ENCODE measurements at regions not wholly inside any gene's neighbourhood (a gene's known extent, or its start where the extent isn't known, plus 50 kb on each side); places are given as distances from the start of the nearest gene placed in this dataset.
"Not testable (repeated sequence)": the region's sequence is repeated elsewhere in the genome, so short reads cannot be mapped to it uniquely, and the experiment has no call there.

DNA sequence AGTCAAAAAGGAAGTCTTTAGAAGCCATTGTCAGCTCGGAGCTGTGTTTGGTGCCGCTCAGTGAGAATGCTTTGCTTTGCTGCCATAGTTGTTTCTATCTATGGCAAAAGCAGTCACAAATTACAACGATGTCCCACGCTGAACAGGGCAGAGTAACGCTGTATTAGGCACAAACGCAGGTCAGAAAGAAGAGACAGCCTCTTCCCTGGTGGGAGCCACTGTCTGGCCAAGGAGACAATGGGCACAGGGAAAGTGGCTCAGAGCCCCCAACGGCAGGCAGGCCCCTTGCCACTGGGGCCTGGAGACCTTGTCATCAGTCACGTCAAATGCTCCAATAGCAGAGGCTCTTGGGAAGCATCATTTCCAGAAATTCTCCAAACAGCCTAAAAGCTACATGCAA, 244.2 kb downstream of the TEX29 start:
- no peak for DNase-seq

DNA sequence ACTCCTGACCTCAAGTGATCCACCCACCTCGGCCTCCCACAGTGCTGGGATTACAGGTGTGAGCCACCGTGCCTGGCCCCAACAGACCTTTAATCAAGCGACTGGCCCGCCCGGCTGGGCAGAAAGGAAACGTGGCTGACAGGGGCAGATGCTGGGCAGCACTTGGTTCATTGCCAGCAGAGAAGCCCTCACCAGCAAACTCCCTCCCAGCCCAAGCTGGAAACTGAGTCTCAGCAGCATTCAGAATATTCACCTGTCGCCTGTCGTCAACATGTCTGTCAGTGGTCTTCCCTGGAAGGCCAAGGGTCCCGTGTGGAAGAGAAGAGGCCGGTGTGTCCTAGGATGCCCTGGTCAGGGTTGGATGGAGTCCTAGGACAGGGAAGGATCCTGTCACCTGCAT, 245.0 kb downstream of the TEX29 start:
- DNase-seq = no peak

DNA sequence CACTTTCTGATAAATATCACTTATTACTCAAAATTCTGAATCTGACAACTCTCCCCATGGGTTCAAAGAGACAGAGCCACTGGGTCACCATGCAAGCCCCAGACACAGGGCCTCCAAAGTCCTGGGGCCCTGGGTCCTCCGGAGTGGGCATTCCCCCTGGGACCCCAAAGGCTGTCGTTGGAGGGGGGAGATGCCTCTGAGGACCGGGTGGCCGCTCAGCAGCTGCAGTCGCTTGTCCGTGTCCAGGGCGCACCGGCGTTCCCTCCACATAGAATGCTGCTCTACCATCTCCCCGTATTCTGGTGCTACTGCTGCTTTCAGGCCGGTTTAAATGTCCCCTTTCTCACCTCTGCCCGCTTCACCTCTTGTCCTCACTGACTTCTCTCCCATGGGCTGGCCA, 246.1 kb downstream of the TEX29 start:
- DNase-seq = no peak

DNA sequence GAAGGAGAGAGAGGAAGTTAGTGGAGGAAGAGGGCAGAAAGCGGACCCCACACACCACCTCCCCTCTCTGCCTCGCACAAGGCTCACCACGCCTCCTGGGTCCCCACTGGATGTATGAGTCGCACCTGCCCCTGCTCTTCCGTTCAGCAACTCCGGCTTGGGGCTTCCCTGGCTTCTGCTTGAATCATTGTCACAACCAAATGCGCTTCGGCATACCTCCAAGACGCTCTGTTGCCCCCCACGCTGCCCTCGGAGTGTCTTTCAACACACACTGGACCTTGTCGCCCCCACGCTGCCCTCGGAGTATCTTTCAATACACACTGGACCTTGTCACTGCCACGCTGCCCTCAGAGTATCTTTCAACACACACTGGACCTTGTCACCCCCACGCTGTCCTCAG, 247.2 kb downstream of the TEX29 start:
- DNase-seq = no peak

DNA sequence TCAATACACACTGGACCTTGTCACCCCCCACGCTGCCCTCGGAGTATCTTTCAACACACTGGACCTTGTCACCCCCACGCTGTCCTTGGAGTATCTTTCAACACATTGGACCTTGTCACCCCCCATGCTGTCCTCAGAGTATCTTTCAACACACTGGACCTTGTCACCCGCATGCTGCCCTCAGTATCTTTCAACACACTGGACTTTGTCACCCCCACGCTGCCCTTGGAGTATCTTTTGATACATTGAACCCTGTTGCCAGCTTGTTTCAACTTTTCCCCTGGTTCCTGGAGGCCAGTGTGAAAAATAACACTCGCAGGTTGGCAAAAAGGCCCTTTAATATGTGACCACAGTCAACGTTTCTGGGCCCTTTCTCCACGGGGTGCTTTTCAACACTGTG, 247.8 kb downstream of the TEX29 start:
- no peak for DNase-seq

DNA sequence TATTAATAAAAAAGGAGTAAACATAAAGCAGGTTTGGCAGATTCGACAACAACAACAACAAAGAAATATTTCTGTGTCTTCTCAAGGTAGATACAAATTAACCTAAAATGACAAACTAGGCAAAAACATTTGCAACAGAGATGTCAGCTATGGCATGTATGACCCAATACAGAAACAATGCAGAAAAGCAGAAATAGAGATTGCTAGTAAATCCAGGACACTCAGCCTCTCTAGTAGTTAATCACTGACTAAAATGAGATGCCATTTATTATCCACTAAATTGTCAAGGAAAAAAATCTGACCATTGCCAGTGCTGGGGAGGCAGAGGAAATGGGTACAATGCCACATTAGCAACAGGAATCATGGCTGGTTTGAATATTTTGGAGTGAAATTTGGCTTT, 250.5 kb downstream of the TEX29 start:
- no peak for DNase-seq

DNA sequence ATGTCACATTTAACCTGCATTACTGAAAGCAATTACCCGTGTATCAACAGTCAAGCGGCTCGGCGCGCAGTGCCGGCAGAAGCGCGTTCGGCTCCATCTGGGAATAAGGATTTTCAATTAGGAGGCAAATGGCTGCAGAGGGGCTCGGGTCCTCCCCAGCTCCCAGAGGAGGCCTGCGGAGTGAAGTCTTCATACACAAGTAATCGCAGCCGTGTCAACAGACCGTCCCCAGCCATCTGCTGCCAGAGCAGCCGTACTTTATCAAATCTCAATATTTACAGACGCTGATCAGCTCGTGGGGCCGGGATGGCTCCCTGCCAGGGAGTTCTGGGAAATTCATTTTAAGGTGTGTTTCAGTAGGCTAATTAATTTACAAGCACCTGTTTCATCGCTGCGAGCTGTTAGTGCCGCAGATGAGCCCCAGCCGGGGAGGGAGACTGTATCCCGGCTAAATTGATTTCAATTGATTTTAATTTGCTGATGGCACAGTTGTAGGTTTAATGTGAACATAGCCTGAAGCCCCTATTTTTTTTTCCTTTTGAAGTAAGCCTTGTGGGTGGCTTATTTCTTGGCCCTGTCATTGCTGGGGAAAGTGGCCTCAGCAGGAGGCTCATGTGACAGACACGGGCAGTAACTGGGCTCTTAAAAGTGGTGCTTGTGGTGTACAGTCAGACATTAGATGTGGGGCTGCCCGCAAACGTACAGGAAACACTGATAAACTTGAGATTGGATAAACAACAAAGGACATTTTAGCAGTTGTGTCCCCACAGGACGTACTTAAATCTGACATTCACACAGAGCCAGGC, 252.7 kb downstream of the TEX29 start:
- no peak for DNase-seq

DNA sequence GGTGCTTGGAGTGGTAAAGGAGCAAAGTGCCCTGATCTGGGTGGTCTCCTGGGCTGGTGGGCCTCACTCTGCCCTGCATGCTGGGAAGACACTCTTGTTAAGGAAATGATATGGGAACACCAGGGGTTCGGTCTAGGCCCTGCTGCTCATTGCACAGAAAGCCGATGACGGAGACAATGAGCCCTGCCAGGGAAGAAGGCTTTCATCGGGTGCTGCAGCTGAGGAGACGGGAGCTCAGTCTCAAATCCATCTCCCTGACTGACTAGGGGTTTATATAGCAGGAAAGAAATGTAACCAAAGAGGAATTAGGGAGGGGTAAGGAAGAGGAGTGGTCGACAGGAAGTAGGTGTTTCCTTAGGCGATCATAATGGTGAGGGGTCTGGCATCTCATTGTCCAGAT, 253.4 kb downstream of the TEX29 start:
- DNase-seq = no peak

DNA sequence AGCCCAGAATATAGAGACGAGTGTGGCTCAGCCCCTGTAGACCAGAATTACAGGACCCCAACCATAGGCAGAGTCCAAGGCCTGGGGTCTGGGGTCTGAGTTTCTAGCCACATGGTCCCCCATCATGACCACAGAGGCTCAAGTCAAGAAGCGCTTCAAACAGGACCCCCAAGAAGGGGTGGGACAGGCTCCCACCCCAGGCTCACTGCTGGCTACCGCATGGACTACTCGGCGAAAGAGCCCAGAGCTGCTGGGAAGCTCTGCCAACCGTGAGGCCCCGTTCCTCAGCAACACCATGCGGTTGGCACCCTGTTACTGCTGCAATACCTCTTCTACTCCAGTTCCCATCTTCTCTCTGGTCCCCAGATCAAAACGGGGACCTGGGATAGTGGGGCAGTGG, 254.8 kb downstream of the TEX29 start:
- DNase-seq = no peak

DNA sequence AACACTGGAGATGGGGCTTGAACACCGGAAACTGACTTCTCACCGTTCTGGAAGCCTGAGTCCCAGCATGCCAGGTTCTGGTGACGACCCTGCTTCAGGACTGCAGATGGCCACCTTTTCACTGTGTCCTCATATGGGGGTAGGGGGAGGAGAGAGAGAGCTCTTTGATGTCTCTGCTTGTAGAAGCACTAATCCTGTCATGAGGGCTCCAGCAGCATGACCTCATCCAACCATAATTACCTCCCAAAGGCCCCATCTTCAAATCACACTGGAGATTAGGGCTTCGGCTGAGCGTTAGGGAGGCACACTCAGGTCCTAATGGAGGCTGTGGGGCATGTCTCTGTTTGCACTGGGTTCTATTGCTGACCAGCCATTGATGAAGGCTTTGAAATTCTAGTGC, 255.3 kb downstream of the TEX29 start:
- no peak for DNase-seq

DNA sequence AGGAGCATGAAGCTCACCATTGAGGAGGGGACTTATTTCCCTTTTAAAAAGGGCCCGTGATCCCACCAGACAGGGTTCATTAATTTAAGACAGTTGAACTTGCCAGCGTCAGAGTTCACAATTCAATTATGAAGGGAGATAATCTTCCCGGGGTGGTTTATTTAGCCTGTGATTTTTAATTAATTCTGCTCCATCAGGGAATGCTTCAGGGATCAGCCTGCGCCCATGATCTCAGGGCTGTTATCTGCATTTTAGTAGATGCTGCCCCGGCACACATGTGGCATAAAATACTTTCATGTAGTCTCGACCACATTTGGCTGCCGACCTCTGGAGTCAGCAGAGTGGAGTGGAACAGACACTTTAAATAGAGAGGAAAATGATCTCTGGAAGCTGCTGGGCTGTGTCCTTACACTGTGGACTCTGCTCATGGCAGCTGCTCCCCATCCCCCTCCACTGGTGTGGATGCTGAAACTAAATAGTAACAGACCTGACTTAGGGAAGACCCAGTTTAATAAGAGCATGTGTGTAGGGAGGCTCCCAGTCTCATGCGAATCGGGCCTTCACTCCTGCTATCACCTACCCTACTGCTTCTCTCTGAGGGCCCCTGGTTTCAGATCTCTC, 256.9 kb downstream of the TEX29 start:
- DNase-seq = no peak

DNA sequence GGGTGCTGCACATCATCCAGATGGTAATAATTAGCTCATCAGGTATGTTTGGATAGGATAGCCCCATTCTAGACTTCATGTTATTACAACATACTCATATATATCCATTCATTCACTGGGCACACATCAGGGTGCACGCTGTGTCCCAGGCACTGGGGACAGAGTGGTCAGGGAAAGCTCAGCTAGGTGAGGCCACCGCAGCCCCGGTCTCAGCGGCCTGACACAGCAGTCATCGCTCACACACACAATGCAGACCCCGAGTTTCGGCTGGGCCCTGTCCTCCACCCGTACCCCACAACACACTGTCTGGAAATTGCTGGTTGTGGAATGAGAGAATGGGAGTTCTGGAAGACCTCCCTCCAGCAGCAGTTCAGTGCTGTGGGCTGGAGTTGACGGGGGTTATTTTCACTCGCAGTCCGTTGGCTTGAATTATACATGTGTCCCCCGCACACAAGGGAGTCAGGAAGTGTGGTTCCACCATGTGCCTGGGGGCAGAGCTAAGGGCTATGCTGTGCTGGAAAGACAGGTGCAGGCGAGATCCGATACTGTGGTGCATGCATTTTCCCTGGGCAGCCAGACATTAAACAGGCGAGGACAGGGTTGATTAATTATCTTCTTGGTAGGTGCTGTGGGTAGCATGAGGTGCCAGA, 257.6 kb downstream of the TEX29 start:
- DNase-seq = no peak

DNA sequence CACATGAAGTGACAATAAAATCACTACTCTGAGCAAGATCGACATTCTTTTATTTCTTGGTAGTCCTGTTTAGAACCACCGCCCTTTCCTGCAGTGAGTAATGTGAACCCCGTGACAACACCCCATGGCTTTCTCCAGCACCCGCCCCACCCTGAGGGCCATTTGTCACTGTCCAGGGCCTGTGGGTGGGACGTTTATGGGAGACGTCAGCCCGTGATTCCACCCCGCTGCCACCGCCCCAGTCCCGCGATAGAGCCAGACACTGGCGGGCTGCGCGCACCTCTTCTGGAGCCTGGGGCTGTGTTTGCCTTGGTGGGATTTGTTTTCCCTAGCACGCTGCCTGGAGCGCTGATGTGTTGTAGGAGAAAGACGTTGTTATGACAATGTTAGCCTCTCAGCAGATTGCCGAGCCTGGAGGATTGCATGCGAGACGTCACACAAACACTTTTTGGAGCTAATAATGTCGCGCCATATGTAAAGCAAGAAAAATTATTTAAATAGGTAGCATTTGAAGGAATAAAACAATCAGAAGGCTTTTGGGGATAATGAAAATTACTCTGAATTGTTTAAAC, 263.7 kb downstream of the TEX29 start:
- no peak for DNase-seq

DNA sequence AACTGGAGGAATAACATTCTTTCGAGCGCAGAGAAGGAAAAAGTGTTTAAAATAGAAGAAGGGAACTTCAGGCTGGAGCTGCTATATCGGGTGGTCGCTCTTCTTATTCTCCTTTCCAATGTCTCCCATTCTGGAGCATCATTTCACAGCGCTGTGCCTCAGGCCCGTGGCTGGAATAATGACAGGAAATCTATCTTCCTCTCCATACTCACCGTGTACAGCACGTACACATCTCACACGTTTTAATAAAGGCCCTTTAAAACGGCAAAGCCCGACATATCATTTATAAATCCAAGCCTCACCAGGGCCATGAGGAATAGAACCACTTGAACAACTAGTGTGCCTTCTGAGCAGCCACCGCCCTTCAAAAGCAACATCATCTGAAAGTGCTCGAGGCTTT, 264.4 kb downstream of the TEX29 start:
- no peak for DNase-seq

DNA sequence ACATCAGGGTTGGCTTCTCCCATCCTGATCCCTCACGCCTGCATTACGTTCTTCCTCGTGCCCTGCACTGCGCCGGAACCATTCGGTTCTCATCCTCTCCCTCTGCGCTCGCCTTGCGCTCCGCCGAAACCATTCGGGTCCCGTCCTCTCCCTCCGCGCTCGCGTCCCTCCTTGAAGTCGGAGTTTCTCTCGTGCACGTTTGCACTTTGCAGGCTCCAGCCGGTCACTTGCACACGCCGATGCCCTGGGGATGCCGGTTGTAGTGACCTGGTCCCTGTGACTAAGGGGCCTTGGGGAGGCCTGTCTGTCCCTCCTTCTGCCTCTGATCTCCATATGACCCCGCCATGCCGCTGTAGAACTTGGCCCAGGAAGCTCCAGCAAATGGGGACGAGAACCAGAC, 265.8 kb downstream of the TEX29 start:
- no peak for DNase-seq

DNA sequence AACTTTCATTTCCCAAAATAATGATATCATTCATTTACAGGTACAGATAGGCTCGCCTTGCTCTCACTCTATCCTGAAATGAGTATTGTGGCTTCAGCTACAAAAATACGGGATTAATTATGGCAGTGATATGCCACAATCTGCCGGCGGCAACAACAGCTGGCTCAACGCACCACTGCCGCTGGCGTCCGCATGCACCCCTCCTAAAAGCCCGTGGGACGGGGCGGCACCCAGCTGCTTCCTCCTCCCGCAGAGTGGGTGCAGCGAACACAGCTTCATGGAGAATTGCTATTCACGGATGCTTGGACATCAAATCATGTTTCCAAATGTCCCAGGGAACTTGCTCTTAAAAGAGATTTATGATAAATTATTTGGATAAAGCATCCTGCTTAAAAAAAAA, 266.8 kb downstream of the TEX29 start:
- DNase-seq = no peak

DNA sequence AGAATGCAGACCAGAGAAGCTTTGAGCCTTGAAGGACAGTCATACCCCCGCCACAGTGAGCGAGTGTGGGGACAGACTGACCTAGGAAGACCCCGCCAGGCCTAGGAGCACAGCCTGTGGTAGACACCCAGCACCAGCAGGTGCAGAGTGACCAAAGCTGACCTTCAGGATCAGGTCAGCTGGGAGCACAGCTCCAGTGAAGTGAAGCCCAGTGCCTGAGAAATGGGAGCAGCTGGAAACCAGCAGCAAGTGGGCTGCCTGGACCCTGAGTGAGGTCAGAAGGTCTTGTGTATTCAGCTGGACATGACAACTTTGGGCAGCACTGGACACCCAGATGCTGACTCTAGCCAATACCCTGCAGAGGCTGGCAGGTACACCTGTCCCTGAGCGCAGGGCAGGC, 268.9 kb downstream of the TEX29 start:
- DNase-seq = no peak

DNA sequence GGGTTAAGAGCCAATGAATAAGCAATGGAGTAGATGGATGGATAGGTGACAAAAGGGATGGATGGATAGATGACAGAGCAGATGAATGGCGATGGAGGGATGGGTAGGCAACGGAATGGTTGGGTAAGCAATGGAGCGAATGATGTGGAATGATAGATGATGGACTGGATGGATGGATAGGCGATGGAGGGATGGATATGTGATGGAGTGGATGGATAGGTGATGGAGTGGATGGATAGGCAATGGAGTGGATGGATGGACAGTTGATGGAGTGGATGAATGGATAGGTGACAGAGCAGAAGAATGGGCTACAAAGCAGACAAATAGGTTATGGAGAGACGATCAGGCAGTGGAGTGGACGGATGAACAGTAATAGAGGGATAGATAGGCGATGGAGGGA, 269.6 kb downstream of the TEX29 start:
- no peak for DNase-seq

DNA sequence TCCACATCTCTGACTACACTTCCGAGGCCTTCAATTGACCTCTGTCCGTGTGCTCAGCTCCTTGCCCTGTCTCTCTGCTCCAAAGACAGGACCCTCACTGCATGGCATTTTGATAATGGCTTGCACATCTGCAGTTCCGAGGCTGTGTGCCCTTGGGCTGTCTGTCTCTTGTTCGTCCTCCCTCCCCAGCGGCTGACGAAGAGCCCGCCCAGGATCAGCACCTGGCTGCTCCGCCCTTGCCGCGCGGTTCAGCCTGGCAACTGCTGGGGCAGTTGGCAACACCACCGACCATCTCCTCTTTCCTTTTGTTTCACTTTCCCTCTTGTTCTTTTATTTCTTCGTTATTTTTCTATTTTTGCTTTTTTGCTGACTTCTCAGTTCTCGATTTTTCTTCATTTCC, 270.4 kb downstream of the TEX29 start:
- DNase-seq = no peak

DNA sequence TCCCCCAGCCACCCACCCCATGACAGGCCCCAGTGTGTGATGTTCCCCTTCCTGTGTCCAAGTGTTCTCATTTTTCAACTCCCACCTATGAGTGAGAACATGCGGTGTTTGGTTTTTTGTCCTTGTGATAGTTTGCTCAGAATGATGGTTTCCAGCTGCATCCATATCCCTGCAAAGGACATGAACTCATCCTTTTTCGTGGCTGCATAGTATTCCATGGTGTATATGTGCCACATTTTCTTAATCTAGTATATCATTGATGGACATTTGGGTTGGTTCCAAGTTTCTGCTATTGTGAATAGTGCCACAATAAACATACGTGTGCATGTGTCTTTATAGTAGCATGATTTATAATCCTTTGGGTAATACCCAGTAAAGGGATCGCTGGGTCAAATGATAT, 273.0 kb downstream of the TEX29 start:
- DNase-seq = not testable (repeated sequence)

DNA sequence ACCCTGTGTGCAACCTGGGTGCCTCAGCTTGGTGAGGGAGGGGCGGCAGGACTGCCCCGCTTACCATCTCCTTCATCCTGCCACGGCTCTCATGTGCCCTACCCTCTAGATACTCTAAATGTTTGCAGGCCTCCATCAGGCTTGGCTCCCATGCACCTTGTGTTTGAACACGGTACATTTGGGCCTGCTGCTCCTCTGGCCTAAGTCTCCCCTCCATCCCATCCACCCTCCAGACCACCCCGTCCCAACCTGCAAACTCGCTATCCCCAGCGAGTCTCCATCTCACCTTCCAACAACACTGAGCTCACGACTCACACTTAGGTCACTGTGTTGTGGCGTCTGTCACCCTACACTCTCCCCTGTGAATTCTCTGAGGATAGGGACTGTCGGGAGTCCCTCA, 274.2 kb downstream of the TEX29 start:
- DNase-seq = no peak

DNA sequence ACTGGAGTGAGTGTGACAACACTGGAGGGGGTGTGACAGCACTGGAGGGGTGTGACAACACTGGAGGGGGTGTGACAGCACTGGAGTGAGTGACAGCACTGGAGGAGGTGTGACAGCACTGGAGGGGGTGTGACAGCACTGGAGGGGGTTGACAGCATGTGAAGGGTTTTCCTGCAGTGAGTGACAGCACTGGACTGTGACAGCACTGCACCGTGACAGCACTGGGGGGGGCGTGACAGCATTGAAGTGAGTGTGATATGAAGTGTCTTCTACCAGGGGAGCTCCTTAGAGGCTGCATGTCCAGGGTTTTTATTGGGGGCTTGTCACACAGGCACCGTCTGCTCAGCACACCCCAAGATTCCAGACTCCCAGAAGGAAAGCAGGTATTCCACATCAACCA, 274.8 kb downstream of the TEX29 start:
- DNase-seq = no peak

DNA sequence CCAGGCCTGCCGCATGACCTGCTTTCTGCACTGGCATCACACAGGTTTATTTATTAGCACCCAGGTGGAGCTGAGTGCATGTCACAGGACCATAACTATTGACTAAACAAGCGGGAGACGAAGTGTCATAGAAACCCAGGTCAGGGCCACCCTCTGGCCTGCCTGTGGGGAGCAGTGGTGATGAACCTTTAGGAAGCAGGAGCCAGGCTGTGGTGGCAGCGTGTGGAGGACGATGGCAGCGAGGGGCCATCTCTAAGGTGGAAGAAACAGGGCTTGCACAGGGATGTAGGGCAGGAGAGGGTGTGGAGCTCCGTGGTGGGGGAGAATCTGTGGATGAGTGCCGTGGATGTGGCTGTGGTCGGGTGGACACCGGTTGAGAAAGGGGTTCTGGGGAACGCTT, 275.3 kb downstream of the TEX29 start:
- no peak for DNase-seq

DNA sequence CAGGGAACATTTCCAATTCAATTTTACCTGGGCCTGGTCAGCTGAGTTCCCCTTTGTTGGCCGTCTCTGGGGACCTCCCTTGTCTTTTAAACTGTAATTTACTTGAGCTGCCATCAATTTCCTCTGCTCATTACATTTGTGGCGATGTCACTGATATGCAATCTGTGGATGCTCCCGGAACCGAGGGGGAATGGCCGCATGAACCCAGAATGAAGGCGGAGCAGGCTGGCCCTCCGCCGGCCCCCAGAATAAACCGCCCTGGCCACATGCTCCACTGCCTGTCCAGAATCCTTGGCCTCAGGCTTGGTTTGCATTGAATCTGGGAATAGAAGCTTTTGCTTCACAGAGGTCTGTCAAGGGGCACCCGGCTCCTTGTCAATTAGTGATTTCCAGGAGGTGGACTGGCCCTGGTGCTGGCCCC, 276.8 kb downstream of the TEX29 start:
- DNase-seq = no peak

Data from NCI-H2107 (cell line).